Esophagus squamous epithelium (tissue), 4 donors: ENCODE measurements at regions not wholly inside any gene's neighbourhood (a gene's known extent, or its start where the extent isn't known, plus 50 kb on each side); places are given as distances from the start of the nearest gene placed in this dataset.

ENCODE experiments used
- CTCF ChIP-seq, 6 experiments: fragments of 450-650 bp in 4 of 6; fragments of 200-600 bp in 2 of 6; sonication (generic) in 2 of 6; IDR thresholded peaks; one replicate each; pipeline ENCODE4 v1.5.1; 2016 to 2019; ENCODE audit warnings: antibody characterized with exemption in 6 of 6, mild to moderate bottlenecking in 4 of 6, moderate library complexity in 4 of 6
- POLR2A ChIP-seq, 4 donors: fragments of 450-650 bp; IDR thresholded peaks; one replicate each; pipeline ENCODE4 v1.6.1; 2017; ENCODE audit warnings: antibody characterized with exemption in 4 of 4, mild to moderate bottlenecking in 4 of 4, moderate library complexity in 3 of 4

GRCh38 chr1:30600258-30600657, 123.1 kb downstream of the MATN1 start:
- TF ChIP-seq CTCF (IDR thresholded peaks at IDR 0.05), result no peak
- no peak for TF ChIP-seq POLR2A (IDR thresholded peaks at IDR 0.05)
